GM18519 (cell line): ENCODE measurements at regions not wholly inside any gene's neighbourhood (a gene's known extent, or its start where the extent isn't known, plus 50 kb on each side); places are given as distances from the start of the nearest gene placed in this dataset.

Experiments
- ATAC-seq: cut with Tn5 transposase; IDR thresholded peaks from one replicate; pipeline ENCODE4 v1.9.1; 2021; ENCODE audit warnings: mild to moderate bottlenecking, moderate library complexity; ENCODE audit not compliant: unreplicated experiment, low FRiP score

DNA sequence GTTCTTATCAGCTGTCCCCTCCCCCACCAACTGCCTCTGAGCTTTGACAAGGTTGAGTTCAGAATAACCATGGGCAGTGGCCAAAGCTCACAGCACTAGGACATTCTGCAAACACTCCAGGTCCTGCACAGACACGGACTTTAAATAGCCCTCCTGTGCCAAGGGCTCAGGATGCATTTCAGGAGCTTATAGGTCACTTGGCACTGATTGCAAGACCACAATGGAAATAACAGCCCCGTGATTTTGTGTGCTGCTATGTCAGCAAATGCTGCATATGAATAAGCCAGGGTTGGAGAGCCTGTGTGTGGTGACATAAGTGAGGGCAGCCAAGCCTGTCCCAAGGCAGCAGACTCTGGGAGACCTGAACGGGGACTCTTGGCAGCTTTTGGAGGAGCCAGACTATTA, 150.7 kb downstream of the DMRT2 start:
- no peak for ATAC-seq

DNA sequence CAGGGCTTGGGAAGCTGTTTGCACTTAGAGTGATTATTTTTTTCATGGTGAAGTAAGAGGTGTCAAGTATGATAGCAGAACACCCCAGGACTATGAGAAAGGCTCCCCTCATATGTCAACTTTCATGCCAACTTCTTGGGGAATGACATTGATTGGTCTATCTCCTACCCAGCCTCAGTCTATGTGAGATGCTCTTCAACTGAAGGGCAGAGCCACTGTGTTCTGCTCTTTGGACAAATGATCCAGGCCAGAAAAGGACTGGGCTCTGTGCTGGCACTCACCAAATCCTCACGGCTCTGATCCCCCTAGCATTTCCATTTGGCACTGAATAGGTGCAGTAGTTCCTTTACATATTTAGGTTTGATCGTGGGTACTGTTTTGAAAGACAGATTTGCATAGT, 151.1 kb downstream of the DMRT2 start:
- ATAC-seq = no peak

DNA sequence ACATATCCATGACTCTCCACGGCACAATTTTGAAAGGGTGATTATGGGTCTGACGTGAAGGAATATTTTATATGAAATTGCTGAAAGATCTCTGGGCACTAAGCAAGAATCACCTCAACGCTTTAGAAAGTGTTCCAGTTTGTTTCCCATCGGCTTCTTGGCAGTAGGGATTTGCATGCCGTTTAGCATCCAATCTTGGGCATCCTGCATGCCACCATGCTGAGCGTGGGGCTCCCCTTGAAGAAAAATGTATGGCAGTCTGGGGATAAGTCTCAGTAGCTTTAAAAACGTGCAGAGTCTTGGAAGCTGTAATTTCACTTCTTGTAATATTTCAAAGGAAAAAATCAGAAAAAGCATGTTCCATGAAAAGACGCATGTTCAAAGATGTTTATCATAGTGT, 151.7 kb downstream of the DMRT2 start:
- ATAC-seq = no peak

- ATAC-seq = no peak
These were observed 152.5 kb downstream of the DMRT2 start for GRCh38 chr9:1202512-1203280.

DNA sequence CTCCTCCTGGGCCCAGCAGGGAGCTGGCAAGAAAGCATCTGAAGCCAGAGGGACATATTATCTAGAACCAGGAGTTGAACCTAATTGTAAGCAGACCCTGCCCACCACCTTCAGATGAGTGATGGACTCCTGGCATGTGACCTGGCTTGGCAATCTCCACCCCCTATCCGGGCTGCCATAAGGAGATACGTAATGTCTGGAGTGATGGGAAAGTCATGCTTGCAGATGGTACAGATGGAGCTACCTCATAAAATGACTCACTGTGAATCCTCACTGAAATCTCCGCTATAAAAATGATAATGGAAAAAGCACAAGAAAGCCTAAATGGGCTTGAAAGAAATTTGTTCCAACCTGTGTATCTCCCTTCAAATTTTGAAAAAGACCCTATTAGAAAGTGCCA, 157.5 kb downstream of the DMRT2 start:
- ATAC-seq = no peak

GRCh38 chr9:1208157-1208556, 158.0 kb downstream of the DMRT2 start:
- ATAC-seq = no peak

- ATAC-seq = no peak
These were observed 160.8 kb downstream of the DMRT2 start for GRCh38 chr9:1210954-1211353.

DNA sequence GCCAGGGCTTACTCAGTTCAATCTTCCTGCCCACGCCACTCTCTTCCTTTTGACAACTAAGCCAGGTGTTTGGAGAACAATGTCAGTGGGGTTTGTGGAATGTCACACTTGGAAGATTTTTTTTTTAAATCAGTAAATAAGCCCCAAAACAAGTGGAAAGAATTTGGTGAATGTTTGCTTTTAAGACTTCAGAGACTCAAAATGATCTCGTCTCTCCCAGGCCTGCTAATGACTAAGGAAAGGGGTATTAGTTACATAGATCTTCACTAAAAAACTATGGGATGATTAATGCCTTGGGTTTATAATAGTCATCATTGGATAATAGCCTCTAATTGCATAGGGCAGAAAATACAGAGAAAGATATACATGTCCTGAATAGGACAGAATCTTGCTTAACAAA, 166.4 kb downstream of the DMRT2 start:
- no peak for ATAC-seq

- no peak for ATAC-seq
These were observed 166.9 kb downstream of the DMRT2 start for GRCh38 chr9:1217076-1217475.

DNA sequence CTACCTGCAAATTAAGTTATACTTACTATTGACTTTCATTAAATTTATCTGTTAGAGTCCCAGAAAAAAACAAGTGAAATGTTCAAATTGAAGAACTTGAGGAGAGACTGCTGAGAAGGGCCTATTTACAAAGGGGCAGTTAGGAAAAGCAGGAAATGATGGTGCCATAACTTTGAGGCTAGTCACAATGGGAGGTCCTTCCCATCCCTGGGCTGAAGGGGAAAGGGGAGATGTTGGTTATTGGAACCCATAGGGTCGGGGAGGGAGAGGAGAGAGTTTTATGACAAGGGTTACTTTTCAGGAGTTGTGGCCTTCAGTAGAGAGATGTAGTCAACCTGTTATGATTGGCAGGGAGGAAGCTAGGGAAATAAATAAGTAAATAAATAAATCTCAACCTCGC, 169.1 kb downstream of the DMRT2 start:
- ATAC-seq = no peak

- no peak for ATAC-seq
These were observed 171.1 kb downstream of the DMRT2 start for GRCh38 chr9:1221298-1221697.

DNA sequence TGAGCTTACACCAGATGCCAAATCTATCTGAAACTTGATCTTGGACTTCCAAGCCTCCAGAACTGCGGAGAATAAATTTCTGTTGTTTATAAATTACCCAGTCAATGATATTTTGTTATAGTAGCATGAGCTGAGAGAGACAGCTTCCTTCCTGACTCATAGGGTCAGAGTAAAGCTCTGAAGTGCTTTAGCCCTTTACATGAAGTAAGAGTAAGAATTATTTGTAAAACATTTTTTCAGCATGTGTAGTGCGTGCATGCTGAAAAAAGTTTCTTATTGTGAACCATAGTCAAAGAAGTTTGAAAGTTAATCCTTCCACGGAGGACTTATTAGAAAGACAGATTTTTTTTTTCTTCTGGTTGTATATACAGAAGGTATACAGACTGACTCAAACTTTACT, 172.4 kb downstream of the DMRT2 start:
- no peak for ATAC-seq

DNA sequence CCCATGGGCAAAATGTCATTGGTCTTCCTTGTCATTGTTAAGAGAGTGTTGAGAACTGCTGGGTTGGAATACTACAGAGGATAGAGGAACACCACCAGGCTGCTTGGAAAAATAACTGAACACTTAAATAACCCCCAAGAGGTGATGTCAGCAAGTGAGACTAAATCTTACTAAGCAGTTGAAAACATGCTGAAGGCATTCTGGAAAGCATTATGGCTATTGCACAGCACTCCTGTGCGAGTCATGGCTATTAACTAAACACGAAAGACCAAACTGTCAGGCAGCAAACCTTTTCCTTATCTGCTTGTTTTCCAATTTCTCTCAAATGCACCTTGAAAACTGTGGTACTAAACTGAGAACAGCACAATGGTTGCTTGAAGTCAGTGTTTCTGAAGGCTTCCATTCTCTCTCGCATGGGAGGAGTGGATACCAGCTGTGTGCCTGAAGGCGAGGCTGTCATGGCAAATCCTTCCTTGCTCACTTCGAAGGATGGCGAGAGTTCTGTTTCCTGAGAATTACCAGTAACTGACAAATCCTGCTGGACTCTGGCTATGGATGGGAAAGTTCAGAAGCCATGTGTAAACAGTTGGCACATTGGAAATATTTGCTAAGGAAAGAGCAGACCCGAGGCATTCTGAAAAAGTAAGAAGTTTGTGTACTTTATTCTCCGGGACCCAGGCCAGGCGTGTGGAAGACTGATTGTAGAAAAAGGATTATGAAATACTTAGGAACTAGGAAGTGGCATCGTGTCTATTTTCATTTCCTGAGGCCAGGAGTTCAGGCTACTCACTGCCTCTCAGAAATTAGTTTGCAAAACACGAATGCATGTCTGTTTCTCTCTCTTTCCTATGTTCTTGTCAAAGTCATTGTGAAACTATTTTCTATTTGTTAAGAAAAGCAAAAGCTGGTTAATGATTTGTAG, 182.1 kb downstream of the DMRT2 start:
- no peak for ATAC-seq

GRCh38 chr9:1233568-1233967, 183.4 kb downstream of the DMRT2 start:
- no peak for ATAC-seq

DNA sequence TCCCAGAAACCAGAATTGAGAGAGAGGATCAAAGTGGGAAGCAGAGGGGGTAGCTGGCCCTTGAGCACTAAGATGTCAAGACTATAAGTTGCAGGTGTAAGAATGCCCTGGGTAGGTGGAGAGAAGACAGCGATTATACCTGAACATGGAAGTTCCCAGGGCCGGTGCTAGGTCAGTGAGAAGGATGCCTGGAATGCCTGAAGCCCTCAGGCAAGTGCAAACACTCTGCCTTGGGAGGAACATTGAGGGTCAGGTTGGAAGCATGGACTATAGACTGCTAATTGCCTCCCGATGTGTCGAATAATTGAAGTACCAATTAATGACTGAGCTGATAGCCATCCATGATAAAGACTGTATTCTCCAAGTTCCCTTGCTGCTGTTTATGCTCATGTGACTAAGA, 185.5 kb downstream of the DMRT2 start:
- no peak for ATAC-seq

DNA sequence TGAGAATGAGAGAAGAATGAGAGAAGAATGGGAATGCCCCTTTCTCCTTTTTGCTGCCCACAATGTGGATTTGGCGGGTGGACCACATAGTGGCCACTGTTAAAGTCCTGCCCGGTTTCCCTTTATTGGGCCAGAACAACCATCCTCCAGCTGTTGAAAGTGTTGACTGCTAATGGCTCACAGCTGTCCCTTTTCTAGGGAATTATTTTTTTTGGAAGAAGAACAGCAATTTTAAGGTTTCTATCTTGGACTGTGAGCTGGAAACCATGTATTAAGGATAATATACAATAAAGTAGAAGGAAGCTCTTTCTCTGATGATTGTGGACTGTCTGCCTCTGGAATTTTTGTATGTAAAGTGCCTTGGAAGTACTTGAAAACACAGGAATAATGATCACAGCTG, 185.9 kb downstream of the DMRT2 start:
- no peak for ATAC-seq

- ATAC-seq = no peak
These were observed 188.2 kb downstream of the DMRT2 start for GRCh38 chr9:1238407-1238806.

- ATAC-seq = no peak
These were observed 198.6 kb downstream of the DMRT2 start for GRCh38 chr9:1248743-1249142.

- no peak for ATAC-seq
These were observed 203.2 kb downstream of the DMRT2 start for GRCh38 chr9:1253064-1253979.

- no peak for ATAC-seq
These were observed 203.9 kb downstream of the DMRT2 start for GRCh38 chr9:1254071-1254470.

- ATAC-seq = no peak
These were observed 206.0 kb downstream of the DMRT2 start for GRCh38 chr9:1256178-1256577.
